ENCODE measurements at regions not wholly inside any gene's neighbourhood (a gene's known extent, or its start where the extent isn't known, plus 50 kb on each side); places are given as distances from the start of the nearest gene placed in this dataset.

GRCh38 chr3:70873686-70874085 lies 561.2 kb upstream of the MDFIC2 start:
- TF ChIP-seq CTCF (IDR thresholded peaks at IDR 0.05; ENCODE audit: borderline replicate concordance, extremely low read depth, low read length, poor library complexity, severe bottlenecking) (no peak), EZH2 (IDR thresholded peaks at IDR 0.05; ENCODE audit: borderline replicate concordance, low read depth, low read length, severe bottlenecking) (no peak)
